ENCODE measurements at regions not wholly inside any gene's neighbourhood (a gene's known extent, or its start where the extent isn't known, plus 50 kb on each side); places are given as distances from the start of the nearest gene placed in this dataset.

DNA sequence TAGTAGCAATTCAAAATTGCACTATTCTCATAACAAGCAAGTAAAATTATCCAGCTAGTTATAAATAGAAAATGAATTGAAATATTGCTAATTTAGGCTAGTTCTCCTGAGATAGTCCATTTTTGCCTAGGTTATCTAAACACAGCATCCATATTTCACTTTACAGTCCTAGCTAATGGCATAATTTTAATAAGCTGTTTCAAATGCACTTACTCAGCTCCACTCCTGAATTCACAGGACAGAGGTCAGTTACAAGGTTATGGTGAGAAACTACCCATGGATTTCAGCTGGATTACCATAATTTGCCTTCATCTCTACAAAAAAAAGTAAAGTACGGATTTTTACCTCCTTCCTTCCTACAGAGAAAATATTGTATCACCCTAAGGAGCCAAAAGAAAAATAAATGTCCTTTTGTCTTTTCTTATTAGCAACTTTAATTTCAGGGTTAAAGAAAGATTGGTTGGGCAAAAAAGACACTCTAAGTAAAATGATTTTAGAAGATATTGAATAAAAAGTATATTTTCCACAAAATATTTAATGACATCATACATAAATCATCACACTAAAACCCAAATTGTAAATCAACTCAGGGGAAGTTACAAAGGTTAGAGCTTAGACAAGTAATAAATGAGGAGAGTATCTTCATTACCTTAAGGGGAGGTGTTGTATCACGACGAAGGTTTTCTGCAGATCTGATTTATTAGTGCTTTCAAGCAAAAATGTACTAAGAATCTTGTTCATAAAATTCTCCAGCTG lies 377.4 kb downstream of the C12orf50 start:
- intact Hi-C loops (cut with DNase I; ENCODE audit: low total_unique reads), result no loop called here

DNA sequence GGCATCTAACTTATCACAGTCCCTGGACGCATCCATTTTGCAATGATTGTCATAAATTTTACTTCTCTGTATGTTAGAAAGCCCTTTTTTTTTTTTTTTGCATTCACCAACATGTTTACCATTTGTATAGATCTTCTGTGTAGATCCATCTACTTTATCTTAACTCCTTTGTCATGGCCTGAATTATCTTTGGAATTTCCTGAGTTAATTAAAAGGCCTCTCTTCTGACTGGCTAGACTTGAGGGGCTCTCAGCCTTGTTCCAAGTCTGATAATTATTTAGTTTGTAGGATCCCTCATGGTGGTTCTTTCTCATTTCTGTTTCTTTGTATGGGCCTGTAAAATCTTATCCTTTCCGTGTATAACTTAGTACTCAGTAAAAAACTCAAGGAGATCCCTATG lies 387.0 kb downstream of the C12orf50 start:
- 75 to 94% (median 81%) methylated on average over 2 of the region's 2 CpGs for WGBS, 5 donors
- Histone ChIP-seq H3K4me3 (no peak overlapping the region), H3K4me1 (no peaks in the 10 kb centered on the region), H3K27ac (no peak overlapping the region), H3K27me3 (replicated peaks in 1 of 7) (no peaks in the 10 kb centered on the region), H3K9me3 (no peaks in the 10 kb centered on the region), H3K36me3 (no peaks in the 10 kb centered on the region)
- intact Hi-C loops (cut with DNase I; ENCODE audit: low total_unique reads), result no loop called here
- TF ChIP-seq POLR2A (IDR thresholded peaks at IDR 0.05), result no peak
- TF ChIP-seq, protein P1, sequence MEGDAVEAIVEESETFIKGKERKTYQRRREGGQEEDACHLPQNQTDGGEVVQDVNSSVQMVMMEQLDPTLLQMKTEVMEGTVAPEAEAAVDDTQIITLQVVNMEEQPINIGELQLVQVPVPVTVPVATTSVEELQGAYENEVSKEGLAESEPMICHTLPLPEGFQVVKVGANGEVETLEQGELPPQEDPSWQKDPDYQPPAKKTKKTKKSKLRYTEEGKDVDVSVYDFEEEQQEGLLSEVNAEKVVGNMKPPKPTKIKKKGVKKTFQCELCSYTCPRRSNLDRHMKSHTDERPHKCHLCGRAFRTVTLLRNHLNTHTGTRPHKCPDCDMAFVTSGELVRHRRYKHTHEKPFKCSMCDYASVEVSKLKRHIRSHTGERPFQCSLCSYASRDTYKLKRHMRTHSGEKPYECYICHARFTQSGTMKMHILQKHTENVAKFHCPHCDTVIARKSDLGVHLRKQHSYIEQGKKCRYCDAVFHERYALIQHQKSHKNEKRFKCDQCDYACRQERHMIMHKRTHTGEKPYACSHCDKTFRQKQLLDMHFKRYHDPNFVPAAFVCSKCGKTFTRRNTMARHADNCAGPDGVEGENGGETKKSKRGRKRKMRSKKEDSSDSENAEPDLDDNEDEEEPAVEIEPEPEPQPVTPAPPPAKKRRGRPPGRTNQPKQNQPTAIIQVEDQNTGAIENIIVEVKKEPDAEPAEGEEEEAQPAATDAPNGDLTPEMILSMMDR (IDR thresholded peaks at IDR 0.05 in 8 of 11, conservative IDR thresholded peaks at IDR 0.05 in 3 of 11), result no peak
- no peak for TF ChIP-seq POLR2AphosphoS5 (IDR thresholded peaks at IDR 0.05)
- no peak for DNase-seq

More for the DNA sequence above, 377.4 kb downstream of the C12orf50 start:
- no peak for DNase-seq
- TF ChIP-seq POLR2A (IDR thresholded peaks at IDR 0.05) (no peak), POLR2AphosphoS5 (IDR thresholded peaks at IDR 0.05) (no peak)
- TF ChIP-seq, protein P1 (IDR thresholded peaks at IDR 0.05 in 8 of 11, conservative IDR thresholded peaks at IDR 0.05 in 3 of 11), result no peak
- H3K4me3 ChIP-seq, result no peak overlapping the region
- no peaks in the 10 kb centered on the region for H3K27me3 ChIP-seq (replicated peaks in 1 of 7)
- H3K4me1 ChIP-seq, result no peaks in the 10 kb centered on the region
- H3K9me3 ChIP-seq, result no peaks in the 10 kb centered on the region
- 64 to 79% (median 69%) methylated on average over 3 of the region's 3 CpGs for WGBS, 5 donors
- no peak overlapping the region for H3K27ac ChIP-seq
- H3K36me3 ChIP-seq, result no peaks in the 10 kb centered on the region

DNA sequence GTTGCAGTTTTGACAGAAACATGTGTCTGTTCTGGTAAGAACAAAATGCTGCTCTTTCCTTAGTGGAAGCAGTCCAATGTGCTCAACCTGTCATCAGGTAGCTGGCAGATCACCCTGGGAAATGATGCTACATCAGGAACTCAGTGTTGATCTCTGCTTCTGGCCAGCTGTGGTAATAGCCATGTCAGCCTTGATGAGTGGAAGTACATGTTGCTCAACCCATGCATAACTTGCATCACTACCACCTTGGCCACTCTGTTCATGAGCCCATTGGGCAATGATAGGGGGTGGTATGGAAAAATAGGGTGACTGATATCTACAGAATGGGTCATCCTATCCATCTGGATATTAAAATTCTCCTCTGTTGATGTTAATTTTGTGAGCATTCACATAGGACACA lies 411.0 kb downstream of the C12orf50 start:
- H3K36me3 ChIP-seq, result no peaks in the 10 kb centered on the region
- H3K4me1 ChIP-seq, result no peaks in the 10 kb centered on the region
- DNase-seq, result no peak
- no peak overlapping the region for H3K27ac ChIP-seq
- intact Hi-C loops (cut with DNase I; ENCODE audit: low total_unique reads), result no loop called here
- H3K27me3 ChIP-seq (replicated peaks in 1 of 7), result no peaks in the 10 kb centered on the region
- H3K4me3 ChIP-seq, result no peak overlapping the region
- TF ChIP-seq POLR2AphosphoS5 (IDR thresholded peaks at IDR 0.05), result no peak
- TF ChIP-seq, protein P1 (IDR thresholded peaks at IDR 0.05 in 8 of 11, conservative IDR thresholded peaks at IDR 0.05 in 3 of 11), result no peak
- no peak for TF ChIP-seq POLR2A (IDR thresholded peaks at IDR 0.05)
- H3K9me3 ChIP-seq, result peaks cover 0 to 4% (median 0%) of the 10 kb centered on the region in 8 donors

DNA sequence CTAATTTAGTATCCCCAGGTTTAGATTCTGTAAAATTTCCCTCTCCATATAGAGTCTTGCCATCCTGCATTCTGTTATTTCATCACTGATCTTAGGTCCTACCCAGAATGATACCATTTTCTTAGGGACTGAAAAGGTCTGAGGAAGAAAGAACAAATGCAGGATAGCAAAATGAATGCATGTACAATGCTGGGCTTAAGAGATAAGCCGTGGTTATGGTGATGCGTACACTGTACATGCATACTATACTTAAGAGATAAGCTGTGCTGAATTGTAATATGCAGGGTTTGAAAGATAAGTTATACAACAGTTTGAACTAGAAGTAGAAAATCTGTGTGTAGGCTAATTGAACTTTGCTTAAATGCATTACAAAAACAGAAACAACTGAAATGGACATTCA lies 416.2 kb downstream of the C12orf50 start:
- Histone ChIP-seq H3K36me3 (no peaks in the 10 kb centered on the region), H3K27me3 (replicated peaks in 1 of 7) (no peaks in the 10 kb centered on the region), H3K9me3 (no peaks in the 10 kb centered on the region), H3K4me1 (no peaks in the 10 kb centered on the region), H3K4me3 (no peak overlapping the region), H3K27ac (no peak overlapping the region)
- 80 to 89% (median 86%) methylated on average over 2 of the region's 2 CpGs for WGBS, 5 donors
- intact Hi-C loops (cut with DNase I; ENCODE audit: low total_unique reads), result no loop called here
- no peak for DNase-seq
- TF ChIP-seq POLR2AphosphoS5 (IDR thresholded peaks at IDR 0.05) (no peak), POLR2A (IDR thresholded peaks at IDR 0.05) (no peak)
